Astrocyte (in vitro differentiated cells and primary cell): ENCODE measurements at regions not wholly inside any gene's neighbourhood (a gene's known extent, or its start where the extent isn't known, plus 50 kb on each side); places are given as distances from the start of the nearest gene placed in this dataset.

Experiments used
- DNase-seq: peaks from one replicate; pipeline ENCODE4 v3.0.0-alpha.2; 2010; ENCODE audit warnings: low read depth
- FAIRE-seq: peaks from 2 replicates; lab custom pipeline; 2011; peaks lifted over from hg19 to GRCh38; lab: Jason Lieb, UNC
- H2AFZ ChIP-seq: 2 replicates; pipeline ENCODE4 v1.6.0; 2012; ENCODE audit warnings: low read depth, low read length, inconsistent platforms
- H3K27ac ChIP-seq: 2 replicates; pipeline ENCODE4 v1.5.1; 2011; ENCODE audit warnings: low read depth, low read length, inconsistent platforms
- H3K27me3 ChIP-seq: 2 replicates; pipeline ENCODE4 v1.6.0; 2011; ENCODE audit warnings: low read length, inconsistent platforms; ENCODE audit not compliant: insufficient read depth
- H3K36me3 ChIP-seq: 2 replicates; pipeline ENCODE4 v1.5.1; 2011; ENCODE audit warnings: low read length, inconsistent platforms; ENCODE audit not compliant: insufficient read depth
- H3K4me1 ChIP-seq: 2 replicates; pipeline ENCODE4 v1.5.1; 2011; ENCODE audit warnings: low read length, inconsistent platforms; ENCODE audit not compliant: insufficient read depth
- H3K4me2 ChIP-seq: 2 replicates; pipeline ENCODE4 v1.6.0; 2012; ENCODE audit warnings: low read length, inconsistent platforms
- H3K4me3 ChIP-seq: 2 replicates; pipeline ENCODE4 v1.5.1; 2011; ENCODE audit warnings: low read depth, mild to moderate bottlenecking, low read length, inconsistent platforms; ENCODE audit not compliant: insufficient read depth
- H3K79me2 ChIP-seq: 2 replicates; pipeline ENCODE4 v1.6.0; 2012; ENCODE audit warnings: mild to moderate bottlenecking, low read length, inconsistent platforms; ENCODE audit not compliant: insufficient read depth
- H3K9ac ChIP-seq: 2 replicates; pipeline ENCODE4 v1.6.0; 2012; ENCODE audit warnings: mild to moderate bottlenecking, low read length, inconsistent platforms
- H3K9me3 ChIP-seq: 2 replicates; pipeline ENCODE4 v1.5.1; 2012; ENCODE audit warnings: low read depth, mild to moderate bottlenecking, low read length, inconsistent platforms; ENCODE audit not compliant: insufficient read depth
- H4K20me1 ChIP-seq: 2 replicates; pipeline ENCODE4 v1.6.0; 2012; ENCODE audit warnings: low read length, inconsistent platforms; ENCODE audit not compliant: insufficient read depth
- H3K27ac Mint-ChIP-seq: one replicate; pipeline ENCODE4 v1.8.0; 2021; ENCODE audit warnings: mild to moderate bottlenecking, mixed read lengths; ENCODE audit not compliant: unreplicated experiment
- H3K27me3 Mint-ChIP-seq: one replicate; pipeline ENCODE4 v1.8.0; 2021; ENCODE audit warnings: low read depth, mixed read lengths; ENCODE audit not compliant: unreplicated experiment
- H3K36me3 Mint-ChIP-seq: one replicate; pipeline ENCODE4 v1.8.0; 2021; ENCODE audit warnings: low read depth, mixed read lengths; ENCODE audit not compliant: unreplicated experiment
- H3K4me1 Mint-ChIP-seq: one replicate; pipeline ENCODE4 v1.8.0; 2021; ENCODE audit warnings: low read depth, mixed read lengths; ENCODE audit not compliant: unreplicated experiment
- H3K4me3 Mint-ChIP-seq: one replicate; pipeline ENCODE4 v1.8.0; 2021; ENCODE audit warnings: mild to moderate bottlenecking, moderate library complexity, mixed read lengths; ENCODE audit not compliant: unreplicated experiment
- H3K9me3 Mint-ChIP-seq: one replicate; pipeline ENCODE4 v1.8.0; 2021; ENCODE audit warnings: mild to moderate bottlenecking, mixed read lengths; ENCODE audit not compliant: unreplicated experiment
- CTCF ChIP-seq: IDR thresholded peaks from 2 replicates; pipeline ENCODE4 v1.5.1; 2011; ENCODE audit warnings: low read depth, mild to moderate bottlenecking, inconsistent platforms, low read length, moderate library complexity; ENCODE audit not compliant: insufficient read depth
- EZH2 ChIP-seq: IDR thresholded peaks from 2 replicates; pipeline ENCODE4 v1.6.1; 2012; ENCODE audit warnings: mild to moderate bottlenecking, low read length, inconsistent platforms; ENCODE audit not compliant: insufficient read depth

- H3K27me3 ChIP-seq, result no peaks in the 10 kb centered on the region
- no peak for TF ChIP-seq EZH2
- TF ChIP-seq CTCF, result no peak
- peaks cover 23% of the 10 kb centered on the region for H3K4me1 ChIP-seq
- H3K27me3 Mint-ChIP-seq, result peaks cover 9% of the 10 kb centered on the region
- H3K9ac ChIP-seq, result no peak overlapping the region
- no peaks in the 10 kb centered on the region for H3K9me3 ChIP-seq
- H3K4me3 ChIP-seq, result no peak overlapping the region
- no peak overlapping the region for H3K27ac ChIP-seq
- no peak overlapping the region for H2AFZ ChIP-seq
- H3K79me2 ChIP-seq, result no peaks in the 10 kb centered on the region
- H3K9me3 Mint-ChIP-seq, result no peaks in the 10 kb centered on the region
- FAIRE-seq (no peak), DNase-seq (no peak)
- H3K4me1 Mint-ChIP-seq, result peaks cover 36% of the 10 kb centered on the region
- H3K36me3 ChIP-seq, result no peaks in the 10 kb centered on the region
- H3K4me3 Mint-ChIP-seq, result no peak overlapping the region
- no peak overlapping the region for H3K27ac Mint-ChIP-seq
- H3K4me2 ChIP-seq, result no peak overlapping the region
- no peaks in the 10 kb centered on the region for H4K20me1 ChIP-seq
- no peaks in the 10 kb centered on the region for H3K36me3 Mint-ChIP-seq
Observed at GRCh38 chr6:44036699-44037101, 90.6 kb downstream of the MRPL14 start.

- no peak overlapping the region for H3K27ac Mint-ChIP-seq
- no peaks in the 10 kb centered on the region for H3K9me3 ChIP-seq
- no peak overlapping the region for H2AFZ ChIP-seq
- no peaks in the 10 kb centered on the region for H3K9me3 Mint-ChIP-seq
- FAIRE-seq (no peak), DNase-seq (no peak)
- no peaks in the 10 kb centered on the region for H3K27me3 ChIP-seq
- H3K9ac ChIP-seq, result no peak overlapping the region
- no peaks in the 10 kb centered on the region for H4K20me1 ChIP-seq
- no peak overlapping the region for H3K4me3 Mint-ChIP-seq
- no peak overlapping the region for H3K4me2 ChIP-seq
- H3K27ac ChIP-seq, result no peak overlapping the region
- H3K4me1 ChIP-seq, result peaks cover 18% of the 10 kb centered on the region
- H3K36me3 Mint-ChIP-seq, result no peaks in the 10 kb centered on the region
- H3K36me3 ChIP-seq, result no peaks in the 10 kb centered on the region
- H3K4me1 Mint-ChIP-seq, result peaks cover 31% of the 10 kb centered on the region
- no peak for TF ChIP-seq EZH2
- TF ChIP-seq CTCF, result no peak
- peaks cover 11% of the 10 kb centered on the region for H3K27me3 Mint-ChIP-seq
- no peaks in the 10 kb centered on the region for H3K79me2 ChIP-seq
- no peak overlapping the region for H3K4me3 ChIP-seq
Observed at GRCh38 chr6:44036196-44036595, 91.1 kb downstream of the MRPL14 start.

- Histone ChIP-seq H3K27me3 (no peaks in the 10 kb centered on the region), H4K20me1 (no peaks in the 10 kb centered on the region), H3K4me2 (no peak overlapping the region), H3K9me3 (no peaks in the 10 kb centered on the region), H3K4me1 (peaks cover 17% of the 10 kb centered on the region), H3K36me3 (no peaks in the 10 kb centered on the region), H3K27ac (no peak overlapping the region), H3K9ac (no peak overlapping the region), H3K4me3 (no peak overlapping the region), H2AFZ (no peak overlapping the region), H3K79me2 (no peaks in the 10 kb centered on the region)
- DNase-seq (no peak), FAIRE-seq (no peak)
- TF ChIP-seq CTCF (no peak), EZH2 (no peak)
- Mint-ChIP-seq H3K27ac (no peak overlapping the region), H3K4me3 (no peak overlapping the region), H3K27me3 (peaks cover 13% of the 10 kb centered on the region), H3K36me3 (no peaks in the 10 kb centered on the region), H3K9me3 (no peaks in the 10 kb centered on the region), H3K4me1 (peaks cover 26% of the 10 kb centered on the region)
Observed at GRCh38 chr6:44035621-44036020, 91.6 kb downstream of the MRPL14 start.
